ENCODE measurements at regions not wholly inside any gene's neighbourhood (a gene's known extent, or its start where the extent isn't known, plus 50 kb on each side); places are given as distances from the start of the nearest gene placed in this dataset.
"Not testable (repeated sequence)": the region's sequence is repeated elsewhere in the genome, so short reads cannot be mapped to it uniquely, and the experiment has no call there.

DNA sequence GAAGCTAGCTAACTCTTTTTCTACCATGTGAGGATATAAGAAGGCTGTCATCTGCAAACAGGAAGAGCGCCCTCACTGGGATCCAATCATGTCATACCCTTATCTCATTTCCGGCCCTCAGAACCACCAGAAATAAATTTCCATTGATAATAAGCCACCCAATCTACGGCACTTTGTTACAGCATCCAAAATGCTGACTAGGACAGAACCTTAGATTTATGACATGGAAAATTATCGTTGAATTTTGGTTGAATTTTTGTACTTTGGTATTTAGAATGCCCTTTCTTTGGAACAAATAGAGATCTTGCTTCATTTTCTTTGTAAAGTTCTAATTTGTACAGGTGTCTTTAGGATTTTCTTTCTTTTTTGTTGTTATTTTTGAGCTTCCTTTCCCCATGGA, 53.3 kb upstream of the CYLC2 start:
- DNase-seq = no peak

DNA sequence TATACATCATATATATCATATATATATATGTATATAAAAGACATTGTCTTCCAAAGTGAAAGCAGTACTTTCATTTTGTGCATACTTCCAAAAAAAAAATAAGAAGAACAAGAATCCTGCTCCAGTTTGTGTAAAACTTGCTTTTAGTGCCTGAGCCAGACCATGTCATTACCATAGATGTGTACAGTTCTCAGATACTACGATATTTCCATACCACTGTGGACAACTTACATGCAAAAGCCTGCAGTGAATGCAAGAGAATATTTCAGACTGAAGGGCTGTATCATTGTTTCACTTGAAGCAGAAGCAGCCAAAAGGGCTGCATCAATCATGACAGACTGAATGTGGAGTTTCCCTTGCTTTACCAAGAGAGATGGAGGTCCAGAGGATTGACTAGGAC, 72.6 kb upstream of the CYLC2 start:
- no peak for DNase-seq

- no peak for DNase-seq
Observed at GRCh38 chr9:102911185-102911584, 83.9 kb upstream of the CYLC2 start.

GRCh38 chr9:102905795-102906194, 89.3 kb upstream of the CYLC2 start:
- DNase-seq = not testable (repeated sequence)

- no peak for DNase-seq
Observed at GRCh38 chr9:102892025-102892424, 103.1 kb upstream of the CYLC2 start.

- DNase-seq = not testable (repeated sequence)
Observed at GRCh38 chr9:102888747-102889146, 106.4 kb upstream of the CYLC2 start.

GRCh38 chr9:102875687-102876086, 119.4 kb upstream of the CYLC2 start:
- no peak for DNase-seq

- no peak for DNase-seq
Observed at GRCh38 chr9:102867488-102867887, 127.6 kb upstream of the CYLC2 start.

- no peak for DNase-seq
Observed at GRCh38 chr9:102862478-102862877, 132.7 kb upstream of the CYLC2 start.

- no peak for DNase-seq
Observed at GRCh38 chr9:102855641-102856040, 139.5 kb upstream of the CYLC2 start.

DNA sequence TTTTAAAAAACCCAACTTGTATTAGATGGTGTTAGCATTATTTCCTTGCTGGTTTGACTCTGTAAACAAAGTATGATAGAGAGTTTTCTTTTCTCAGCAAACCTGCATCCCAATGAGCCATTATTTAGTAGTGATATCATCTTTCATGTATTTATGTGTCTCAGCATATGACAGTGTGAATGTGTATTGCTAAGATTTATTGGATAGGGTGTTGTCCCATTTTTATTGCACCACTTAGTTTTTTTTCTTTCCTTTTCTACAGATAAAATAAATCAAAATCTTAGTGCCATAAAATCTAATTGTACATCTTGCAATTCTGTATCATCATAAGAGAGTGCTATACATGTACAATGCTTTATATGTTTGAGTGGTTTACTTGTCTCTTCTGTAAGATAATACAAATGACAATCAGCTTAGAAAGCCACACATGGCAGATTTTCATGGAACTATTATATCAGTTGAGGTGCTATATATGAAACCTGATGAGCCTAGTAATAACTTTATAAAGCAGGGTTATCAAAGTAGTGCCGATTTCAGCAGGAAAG, 149.2 kb upstream of the CYLC2 start:
- no peak for DNase-seq

DNA sequence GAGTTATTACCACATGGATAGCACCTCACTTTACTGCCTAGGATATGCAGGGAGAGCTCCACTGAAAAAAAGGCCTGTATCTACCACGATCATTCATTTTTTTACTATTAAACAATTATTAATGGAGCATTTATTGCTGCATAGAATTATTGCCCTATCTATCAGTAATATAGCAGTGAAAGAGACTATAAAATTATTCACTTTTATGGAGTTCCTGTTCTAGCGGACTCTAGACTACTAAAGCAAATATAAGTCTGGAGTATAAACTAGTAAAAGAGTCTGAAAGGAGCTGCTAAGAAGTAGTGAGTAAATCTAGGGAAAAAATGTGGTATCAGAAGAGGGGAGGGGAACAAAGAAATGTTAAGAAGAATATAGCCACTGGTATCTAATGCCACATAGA, 150.4 kb upstream of the CYLC2 start:
- no peak for DNase-seq

DNA sequence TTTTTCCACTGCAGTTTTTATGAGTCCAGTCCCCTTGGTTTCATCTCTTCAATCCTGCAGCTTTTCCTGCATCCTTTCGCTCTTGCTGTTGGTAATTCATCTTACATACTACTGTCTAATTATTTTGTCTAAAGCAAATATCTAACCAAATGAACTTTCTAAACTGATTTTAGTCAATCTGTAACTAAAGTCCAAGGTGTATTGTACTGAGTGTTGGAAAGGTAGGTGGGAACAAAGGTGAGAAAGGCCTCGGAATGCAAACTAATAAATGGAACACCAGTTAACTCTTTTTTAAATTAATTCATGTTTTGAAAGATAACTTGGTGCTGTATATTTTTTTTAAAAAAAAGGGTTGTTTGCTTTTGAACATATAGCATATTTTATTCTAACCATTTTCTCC, 152.7 kb upstream of the CYLC2 start:
- DNase-seq = no peak

DNA sequence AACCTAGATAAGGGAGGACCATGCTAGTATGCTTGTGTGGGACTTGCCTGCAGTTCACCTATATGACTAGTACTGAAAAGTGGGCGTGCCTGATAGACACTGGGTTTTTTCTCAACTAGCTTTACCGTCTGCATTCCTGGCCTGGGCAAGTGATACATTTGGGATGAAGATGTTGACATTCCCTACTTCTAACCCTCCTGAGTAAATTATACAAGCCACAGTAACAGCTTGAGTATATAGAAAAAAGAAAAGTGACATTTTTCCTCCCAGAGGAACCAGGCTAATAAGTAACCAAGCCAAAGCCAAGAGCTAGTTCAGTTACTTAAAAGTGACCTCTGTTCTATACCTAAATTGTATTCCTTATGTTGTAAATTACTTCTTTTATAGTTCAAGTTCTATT, 153.8 kb upstream of the CYLC2 start:
- no peak for DNase-seq

GRCh38 chr9:102840335-102840734, 154.8 kb upstream of the CYLC2 start:
- no peak for DNase-seq

DNA sequence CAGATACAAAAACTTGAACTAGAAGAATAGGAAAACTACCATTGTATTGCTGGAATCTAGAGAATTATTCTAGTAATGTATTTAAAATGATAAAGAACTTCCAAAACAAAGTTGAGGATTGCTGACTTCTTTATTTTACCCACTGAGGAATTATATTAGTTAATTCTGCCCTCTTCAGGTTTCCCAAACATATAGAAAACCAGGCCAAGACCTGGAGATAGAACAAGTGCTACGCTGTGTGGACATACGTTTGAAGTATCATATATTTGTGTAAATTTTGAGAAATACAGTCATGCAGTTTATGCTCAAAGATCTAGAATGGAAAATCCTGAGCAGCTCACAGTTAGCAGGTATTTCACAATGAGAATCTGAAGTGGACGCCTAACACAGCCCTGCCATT, 162.3 kb upstream of the CYLC2 start:
- DNase-seq = no peak

- DNase-seq = no peak
Observed at GRCh38 chr9:102796244-102796643, 198.9 kb upstream of the CYLC2 start.

GRCh38 chr9:102795532-102795931, 199.6 kb upstream of the CYLC2 start:
- DNase-seq = no peak

- DNase-seq = no peak
Observed at GRCh38 chr9:102779356-102779755, 215.8 kb upstream of the CYLC2 start.

- DNase-seq = no peak
Observed at GRCh38 chr9:102778746-102779145, 216.4 kb upstream of the CYLC2 start.

DNA sequence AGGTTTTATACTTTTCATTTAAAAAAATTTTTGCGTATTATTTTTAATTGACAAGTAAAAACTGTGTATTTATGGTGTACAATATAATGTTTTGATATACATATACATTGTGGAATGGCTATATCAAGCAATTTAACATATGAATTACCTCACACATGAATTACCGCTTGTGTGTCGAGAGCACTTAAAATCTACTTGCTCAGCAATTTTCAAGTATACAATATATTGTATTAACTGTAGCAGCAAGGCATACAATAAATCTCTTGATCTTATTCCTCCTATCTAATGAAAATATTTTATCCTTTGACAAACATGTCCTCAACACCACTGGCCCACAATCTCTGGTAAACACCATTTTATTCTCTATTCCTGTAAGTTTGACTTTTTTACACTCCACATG, 224.4 kb upstream of the CYLC2 start:
- no peak for DNase-seq

DNA sequence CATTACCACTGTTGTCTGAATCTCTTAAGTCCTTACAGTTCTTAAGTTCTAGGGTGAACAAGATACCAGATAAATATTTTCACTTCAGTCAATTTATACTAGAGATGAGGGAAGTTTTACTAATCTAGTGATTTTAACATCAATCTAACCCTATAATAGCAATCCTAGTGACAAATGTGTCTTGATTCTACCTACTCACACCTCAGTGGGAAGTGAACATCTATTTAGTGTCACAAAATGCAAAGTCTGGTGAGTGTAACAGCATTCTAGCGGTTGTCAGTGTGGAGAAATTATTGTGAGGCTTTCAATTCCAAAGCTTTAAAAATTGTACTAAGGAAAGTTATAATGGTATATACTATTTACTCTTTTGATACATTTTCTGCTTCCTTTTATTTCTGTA, 225.8 kb upstream of the CYLC2 start:
- DNase-seq = no peak

DNA sequence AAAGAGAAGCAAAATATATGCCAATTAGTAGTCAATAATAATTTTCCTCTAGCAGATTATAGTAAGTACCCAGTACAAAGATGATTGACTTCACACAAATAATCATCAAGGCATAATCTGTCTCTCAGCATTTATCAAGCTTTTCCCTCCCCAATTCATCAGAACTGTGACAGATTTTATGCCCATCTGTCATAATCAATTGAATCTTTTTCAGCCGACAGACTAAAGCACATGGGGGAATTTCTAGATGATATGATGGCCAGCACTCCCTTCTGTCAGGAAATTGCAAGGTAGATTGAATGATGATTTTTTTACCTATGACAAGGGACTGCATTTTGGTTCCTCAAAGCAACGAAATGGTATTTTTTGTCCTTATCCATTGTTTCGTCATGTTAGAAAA, 227.1 kb upstream of the CYLC2 start:
- DNase-seq = no peak

GRCh38 chr9:102767076-102767475, 228.1 kb upstream of the CYLC2 start:
- DNase-seq = no peak

DNA sequence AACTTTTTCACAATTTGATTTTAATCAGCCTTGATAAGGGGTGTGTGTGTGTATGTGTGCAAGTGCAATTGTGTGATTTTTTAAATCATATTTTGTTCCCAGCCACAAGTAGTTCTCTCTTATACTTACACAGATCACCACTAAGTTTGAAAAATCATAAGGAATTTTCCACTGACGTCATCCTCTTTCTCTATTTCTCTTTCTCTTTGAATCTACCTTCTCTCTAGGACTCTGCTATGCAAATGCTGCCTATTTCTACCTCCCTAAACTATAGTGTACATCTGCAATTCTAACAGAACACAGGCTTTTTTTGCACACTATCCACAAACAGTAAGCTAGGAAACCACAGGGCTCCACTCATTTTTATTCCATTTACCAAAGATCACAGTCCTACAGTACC, 254.6 kb upstream of the CYLC2 start:
- DNase-seq = no peak

- no peak for DNase-seq
Observed at GRCh38 chr9:102728946-102729345, 266.2 kb upstream of the CYLC2 start.

Measured in activated CD4-positive, alpha-beta T cell treated with anti-CD3 and anti-CD28 coated beads, Interleukin-2, amount 50 U/mL, for 1 hour (primary cell).